Natural killer cell treated with Interleukin-12 subunit alpha and Interleukin-12 subunit beta and Interleukin-15 and Interleukin-18, amount 100 ng/mL, for 72 hours (primary cell): ENCODE measurements at regions not wholly inside any gene's neighbourhood (a gene's known extent, or its start where the extent isn't known, plus 50 kb on each side); places are given as distances from the start of the nearest gene placed in this dataset.

ENCODE experiments used
- ATAC-seq, 2 donors: fragments of 150-1000 bp; cut with Tn5 transposase in 1 of 2; sonication (Bioruptor Pico), chemical (Tn5 transposase) in 1 of 2; 2 replicates each; pipeline ENCODE4 v1.10.0; 2021
- DNase-seq: peaks from one replicate; pipeline ENCODE4 v3.0.0; 2022; ENCODE audit warnings: low spot score
- H3K27ac Mint-ChIP-seq, 2 donors: 1 replicate in 1 of 2; 2 replicates in 1 of 2; pipeline ENCODE4 v1.8.0; 2022; ENCODE audit warnings: mixed read lengths in 2 of 2, mild to moderate bottlenecking in 1 of 2, moderate library complexity in 1 of 2
- H3K27me3 Mint-ChIP-seq, 2 donors: 1 replicate in 1 of 2; 2 replicates in 1 of 2; pipeline ENCODE4 v1.8.0; 2022; ENCODE audit warnings: mixed read lengths in 2 of 2
- H3K36me3 Mint-ChIP-seq: one replicate; pipeline ENCODE4 v1.8.0; 2022; ENCODE audit warnings: mixed read lengths
- H3K4me1 Mint-ChIP-seq, 2 donors: 1 replicate in 1 of 2; 2 replicates in 1 of 2; pipeline ENCODE4 v1.8.0; 2022; ENCODE audit warnings: low read depth in 2 of 2, mixed read lengths in 2 of 2, mild to moderate bottlenecking in 1 of 2
- H3K4me3 Mint-ChIP-seq: one replicate; pipeline ENCODE4 v1.8.0; 2022; ENCODE audit warnings: mixed read lengths
- H3K9me3 Mint-ChIP-seq: 2 replicates; pipeline ENCODE4 v1.8.0; 2022; ENCODE audit warnings: mixed read lengths

GRCh38 chrX:130974323-130974722, 71.3 kb upstream of the ENOX2 start:
- Mint-ChIP-seq H3K27ac (no peak overlapping the region), H3K36me3 (no peaks in the 10 kb centered on the region), H3K27me3 (peaks cover 3 to 22% of the 10 kb centered on the region in 2 donors), H3K4me3 (no peak overlapping the region), H3K9me3 (no peaks in the 10 kb centered on the region), H3K4me1 (no peaks in the 10 kb centered on the region)
- DNase-seq (no peak), ATAC-seq (no peak)

- Mint-ChIP-seq H3K27me3 (peaks cover 0 to 23% of the 10 kb centered on the region in 2 donors), H3K36me3 (no peaks in the 10 kb centered on the region), H3K9me3 (no peaks in the 10 kb centered on the region), H3K4me1 (no peaks in the 10 kb centered on the region), H3K27ac (no peak overlapping the region), H3K4me3 (no peak overlapping the region)
- no peak for DNase-seq
- ATAC-seq, result peak in 1 of 2 donors; percentile 64
Measured at GRCh38 chrX:130975947-130976346, 72.9 kb upstream of the ENOX2 start.

- no peak overlapping the region for H3K4me3 Mint-ChIP-seq
- H3K27ac Mint-ChIP-seq, result no peak overlapping the region
- H3K36me3 Mint-ChIP-seq, result no peaks in the 10 kb centered on the region
- ATAC-seq (no peak), DNase-seq (no peak)
- peaks cover 0 to 29% of the 10 kb centered on the region in 2 donors for H3K27me3 Mint-ChIP-seq
- no peaks in the 10 kb centered on the region for H3K9me3 Mint-ChIP-seq
- no peaks in the 10 kb centered on the region for H3K4me1 Mint-ChIP-seq
Measured at GRCh38 chrX:130981836-130982235, 76.3 kb upstream of the ARHGAP36 start.

GRCh38 chrX:130984782-130985181, 73.4 kb upstream of the ARHGAP36 start:
- Mint-ChIP-seq H3K4me3 (no peak overlapping the region), H3K27ac (no peak overlapping the region), H3K4me1 (no peaks in the 10 kb centered on the region), H3K9me3 (no peaks in the 10 kb centered on the region), H3K36me3 (no peaks in the 10 kb centered on the region), H3K27me3 (peaks cover 0 to 34% of the 10 kb centered on the region in 2 donors)
- DNase-seq (no peak), ATAC-seq (no peak)

GRCh38 chrX:130987241-130987640, 70.9 kb upstream of the ARHGAP36 start:
- no peaks in the 10 kb centered on the region for H3K36me3 Mint-ChIP-seq
- no peak overlapping the region for H3K27ac Mint-ChIP-seq
- no peak overlapping the region for H3K4me3 Mint-ChIP-seq
- no peaks in the 10 kb centered on the region for H3K4me1 Mint-ChIP-seq
- no peak for ATAC-seq
- no peaks in the 10 kb centered on the region for H3K9me3 Mint-ChIP-seq
- no peak for DNase-seq
- peaks cover 0 to 32% of the 10 kb centered on the region in 2 donors for H3K27me3 Mint-ChIP-seq

GRCh38 chrX:130990723-130991122, 67.4 kb upstream of the ARHGAP36 start:
- Mint-ChIP-seq H3K4me1 (no peaks in the 10 kb centered on the region), H3K4me3 (no peak overlapping the region), H3K27ac (no peak overlapping the region), H3K27me3 (peaks cover 0 to 30% of the 10 kb centered on the region in 2 donors), H3K9me3 (no peaks in the 10 kb centered on the region), H3K36me3 (no peaks in the 10 kb centered on the region)
- no peak for ATAC-seq
- DNase-seq, result no peak

- Mint-ChIP-seq H3K27ac (no peak overlapping the region), H3K9me3 (no peaks in the 10 kb centered on the region), H3K4me3 (no peak overlapping the region), H3K36me3 (no peaks in the 10 kb centered on the region), H3K4me1 (no peaks in the 10 kb centered on the region), H3K27me3 (peaks cover 6 to 22% of the 10 kb centered on the region in 2 donors)
- no peak for ATAC-seq
- no peak for DNase-seq
Measured at GRCh38 chrX:130994671-130995070, 63.5 kb upstream of the ARHGAP36 start.

- Mint-ChIP-seq H3K27ac (no peak overlapping the region), H3K4me3 (no peak overlapping the region), H3K4me1 (no peaks in the 10 kb centered on the region), H3K27me3 (peaks cover 6 to 22% of the 10 kb centered on the region in 2 donors), H3K9me3 (no peaks in the 10 kb centered on the region), H3K36me3 (no peaks in the 10 kb centered on the region)
- ATAC-seq (no peak), DNase-seq (no peak)
Measured at GRCh38 chrX:130995439-130995838, 62.7 kb upstream of the ARHGAP36 start.

GRCh38 chrX:130997314-130997713, 60.8 kb upstream of the ARHGAP36 start:
- peaks cover 6 to 25% of the 10 kb centered on the region in 2 donors for H3K27me3 Mint-ChIP-seq
- H3K9me3 Mint-ChIP-seq, result no peaks in the 10 kb centered on the region
- DNase-seq, result no peak
- no peaks in the 10 kb centered on the region for H3K36me3 Mint-ChIP-seq
- no peak overlapping the region for H3K4me3 Mint-ChIP-seq
- ATAC-seq, result no peak
- no peak overlapping the region for H3K27ac Mint-ChIP-seq
- no peaks in the 10 kb centered on the region for H3K4me1 Mint-ChIP-seq

- Mint-ChIP-seq H3K9me3 (no peaks in the 10 kb centered on the region), H3K4me3 (no peak overlapping the region), H3K27me3 (peaks cover 6 to 21% of the 10 kb centered on the region in 2 donors), H3K27ac (no peak overlapping the region), H3K4me1 (no peaks in the 10 kb centered on the region), H3K36me3 (no peaks in the 10 kb centered on the region)
- DNase-seq, result no peak
- no peak for ATAC-seq
Measured at GRCh38 chrX:130999360-130999759, 58.8 kb upstream of the ARHGAP36 start.
